Stimulated activated CD4-positive, alpha-beta T cell treated with anti-CD3 and anti-CD28 coated beads, Interleukin-12 subunit alpha, Interleukin-12 subunit beta, amount 100 ng/mL, for 48 hours (primary cell): ENCODE measurements at regions not wholly inside any gene's neighbourhood (a gene's known extent, or its start where the extent isn't known, plus 50 kb on each side); places are given as distances from the start of the nearest gene placed in this dataset.
"Not testable (repeated sequence)": the region's sequence is repeated elsewhere in the genome, so short reads cannot be mapped to it uniquely, and the experiment has no call there.

ENCODE experiments used
- DNase-seq, 3 donors: peaks; one replicate each; pipeline ENCODE4 v3.0.0-alpha.2; 2020; ENCODE audit warnings: low read depth in 2 of 3, low spot score in 1 of 3

DNA sequence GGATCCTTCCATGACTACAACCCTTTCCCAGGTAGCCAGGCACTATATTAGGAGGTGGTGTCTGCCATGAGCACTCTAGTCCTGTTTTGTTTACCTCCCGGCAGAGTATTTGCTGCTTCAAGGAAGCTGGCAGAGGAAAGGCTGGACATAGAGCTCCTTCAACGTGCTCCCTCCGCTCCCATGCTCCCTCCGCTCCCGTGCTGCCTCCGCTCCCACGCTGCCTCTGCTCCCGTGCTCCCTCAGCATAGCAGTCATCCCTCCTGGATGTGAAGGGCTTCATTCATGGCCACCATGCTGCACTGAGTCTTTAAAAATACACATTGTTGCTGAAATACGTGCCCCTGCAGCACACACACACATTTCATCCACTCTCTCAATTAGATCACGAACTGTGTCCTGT, 181.9 kb upstream of the MYT1L start:
- no peak for DNase-seq

DNA sequence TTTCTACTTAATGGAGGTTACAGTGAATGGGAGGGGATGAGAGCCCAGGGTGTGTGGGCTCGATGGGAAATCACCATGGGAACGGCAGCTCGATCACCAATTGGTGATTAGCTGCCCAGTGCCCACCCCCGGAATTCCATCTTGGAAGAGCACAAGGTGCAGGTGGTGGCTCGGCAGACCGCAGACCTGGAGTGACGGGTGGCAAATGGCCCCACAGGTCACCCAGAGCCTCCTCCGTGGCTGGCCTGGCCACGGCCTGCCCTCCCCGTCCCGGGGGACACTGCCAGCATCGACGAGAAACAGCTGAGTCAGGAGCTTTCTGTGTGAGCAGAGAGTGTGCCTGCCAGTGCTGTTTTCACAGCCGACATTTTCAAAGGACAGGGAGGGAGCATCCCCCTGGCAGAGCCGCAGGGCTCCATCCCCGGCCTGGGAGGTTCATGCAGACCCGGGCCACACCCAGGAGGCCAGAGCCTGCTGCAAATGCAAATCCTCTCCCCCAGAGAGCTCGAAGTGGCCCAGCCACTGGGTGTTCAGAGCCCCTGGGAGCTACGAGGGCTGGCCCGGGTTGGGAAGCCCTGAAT, 176.4 kb upstream of the MYT1L start:
- DNase-seq = no peak

DNA sequence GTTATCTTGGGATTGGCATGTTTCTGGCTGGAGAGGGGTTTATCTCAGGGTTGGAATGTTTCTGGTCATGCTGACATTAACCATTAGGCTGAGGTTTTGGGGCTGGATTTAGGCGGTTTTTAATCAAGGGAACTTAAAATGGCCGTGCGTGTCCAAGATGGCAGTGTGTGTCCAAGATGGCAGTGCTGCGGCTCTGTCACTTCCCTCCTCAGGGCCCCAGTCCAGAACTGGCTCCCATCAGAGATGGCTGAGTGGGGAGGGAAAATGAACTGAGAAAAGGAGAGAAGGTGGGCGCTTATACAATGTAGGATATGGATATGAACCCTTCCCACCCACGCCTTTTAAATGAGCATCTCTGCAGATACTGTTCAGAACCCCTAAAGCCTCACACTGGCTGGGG, 175.5 kb upstream of the MYT1L start:
- no peak for DNase-seq

DNA sequence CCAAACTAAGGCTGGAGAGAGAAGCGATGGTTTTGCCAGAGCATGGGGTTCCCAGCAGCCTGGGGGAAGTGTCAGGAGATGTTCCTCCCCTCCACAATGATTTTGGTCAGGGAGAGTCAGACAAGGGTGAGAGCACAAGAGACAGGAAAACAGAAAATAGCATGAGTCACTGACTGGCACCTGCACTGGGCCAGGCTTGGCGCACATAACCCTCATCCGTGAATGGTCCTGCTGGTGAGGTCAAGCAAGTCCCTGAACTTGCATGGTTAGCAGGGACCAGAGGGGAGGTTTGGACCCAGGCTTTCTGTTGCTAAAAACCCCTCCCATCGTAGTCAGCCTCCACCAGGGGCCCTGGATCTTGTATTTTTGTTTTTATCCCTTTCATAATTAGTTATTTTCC, 174.5 kb upstream of the MYT1L start:
- no peak for DNase-seq

DNA sequence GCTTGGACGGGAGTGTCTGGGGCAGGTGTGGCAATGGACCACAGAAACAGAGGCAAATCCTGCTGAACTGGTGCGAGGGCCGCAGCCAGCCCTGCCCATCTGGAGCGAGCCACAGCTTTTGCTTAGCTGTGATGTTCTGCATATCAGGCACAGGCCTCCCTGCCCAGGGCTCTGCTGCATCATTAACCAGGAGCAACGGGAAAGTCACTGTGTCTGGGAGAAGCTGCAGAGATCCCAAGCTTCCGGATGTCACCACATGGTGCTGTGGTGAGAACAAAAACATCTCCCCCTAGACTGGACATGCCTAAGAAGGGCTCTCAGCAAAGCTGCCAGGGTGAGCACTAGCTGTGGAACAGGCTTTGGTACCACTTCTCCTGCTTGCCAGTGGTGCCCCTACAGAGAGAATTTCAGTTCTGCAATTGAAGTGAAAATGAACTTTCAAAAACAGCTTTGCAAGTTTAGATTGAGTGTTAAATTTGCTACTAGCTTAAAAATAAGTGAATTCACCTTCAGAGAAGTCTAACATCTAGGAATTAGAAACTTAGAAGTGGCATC, 172.9 kb upstream of the MYT1L start:
- no peak for DNase-seq

DNA sequence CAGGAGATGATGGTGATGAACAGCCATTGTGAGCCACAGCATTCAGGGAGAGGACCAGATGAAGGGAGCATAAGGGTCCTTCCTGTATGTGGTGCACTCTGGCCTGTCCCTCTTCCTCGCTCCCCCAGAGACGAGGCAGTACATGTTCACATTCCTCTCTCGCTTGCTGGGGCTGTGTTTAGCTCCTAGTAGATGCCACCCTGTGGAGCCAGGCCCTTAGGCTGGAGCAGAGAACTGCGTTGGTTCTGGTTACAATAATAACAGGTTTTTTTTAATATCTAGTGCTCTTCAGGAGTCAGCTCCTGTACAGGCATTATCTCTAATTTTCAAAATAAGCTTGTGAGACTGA, 171.1 kb upstream of the MYT1L start:
- DNase-seq = no peak

DNA sequence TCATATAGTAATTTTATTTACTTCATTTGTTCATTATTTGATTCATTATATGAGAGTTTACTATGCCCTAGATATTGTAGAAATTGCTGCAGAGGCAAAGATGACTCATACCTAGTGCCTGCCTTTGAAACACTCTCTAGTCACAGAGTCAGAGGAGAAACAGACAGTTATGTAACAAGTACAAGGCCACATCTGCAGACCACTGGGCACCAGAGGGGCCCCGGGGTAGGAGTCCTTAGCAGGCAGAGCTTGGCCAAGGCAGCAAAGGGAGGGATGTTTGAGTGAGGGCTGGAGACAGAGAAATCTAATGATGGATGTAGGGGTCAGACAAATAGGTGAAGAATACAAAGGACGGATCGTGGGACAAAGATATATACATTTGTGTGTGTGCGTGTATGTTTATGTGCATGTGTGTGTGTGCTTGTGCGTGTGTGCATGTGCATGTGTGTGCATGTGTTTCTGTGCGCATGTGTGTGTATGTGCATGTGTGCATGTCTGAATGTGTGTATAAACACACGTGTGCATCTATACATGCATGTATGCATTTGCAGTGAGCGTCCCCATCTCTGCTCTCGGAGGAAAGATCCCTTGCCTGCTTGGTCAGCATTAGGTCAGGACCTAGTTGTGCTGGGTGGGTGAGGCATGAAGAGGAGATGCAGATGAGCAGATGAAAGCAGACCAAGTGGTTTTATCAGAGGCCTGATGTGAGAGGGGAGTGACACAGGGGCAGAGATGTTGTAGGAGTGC, 170.6 kb upstream of the MYT1L start:
- no peak for DNase-seq

DNA sequence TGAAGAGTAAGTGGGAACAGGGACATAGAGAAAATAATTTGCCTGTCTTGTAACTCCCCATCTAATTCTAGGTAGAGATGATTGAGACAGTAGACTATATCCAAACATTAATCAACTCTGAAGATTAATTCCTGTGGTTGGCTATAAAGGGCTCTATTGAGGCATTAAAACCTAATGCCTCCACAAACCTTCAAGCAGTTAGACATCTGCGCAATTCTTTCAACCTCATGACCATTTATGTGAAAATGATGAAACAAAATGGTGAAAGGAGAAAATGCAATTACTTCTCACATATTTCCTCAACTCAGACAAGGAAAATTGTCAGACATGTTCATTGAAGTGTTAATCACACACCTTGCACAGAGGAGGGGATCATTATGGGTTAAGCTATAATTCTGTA, 164.5 kb upstream of the MYT1L start:
- DNase-seq = no peak

DNA sequence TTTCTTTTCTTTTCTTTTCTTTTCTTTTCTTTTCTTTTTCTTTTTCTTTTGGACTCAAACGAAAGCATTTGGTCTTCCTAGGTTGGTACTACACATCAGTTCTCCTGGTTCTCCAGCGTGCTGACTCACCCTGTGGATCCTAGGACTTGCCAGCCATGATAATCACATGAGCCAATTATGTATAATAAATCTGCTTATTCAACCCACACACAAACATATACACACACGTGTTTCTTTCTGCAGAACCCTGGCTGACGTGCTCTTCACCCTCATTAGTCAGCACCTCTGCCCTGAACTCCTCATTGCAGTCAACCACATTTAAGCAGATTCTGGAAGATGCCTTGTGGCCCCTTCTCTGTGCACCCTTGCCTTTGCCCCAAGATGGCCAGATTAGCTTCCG, 162.4 kb upstream of the MYT1L start:
- DNase-seq = no peak

DNA sequence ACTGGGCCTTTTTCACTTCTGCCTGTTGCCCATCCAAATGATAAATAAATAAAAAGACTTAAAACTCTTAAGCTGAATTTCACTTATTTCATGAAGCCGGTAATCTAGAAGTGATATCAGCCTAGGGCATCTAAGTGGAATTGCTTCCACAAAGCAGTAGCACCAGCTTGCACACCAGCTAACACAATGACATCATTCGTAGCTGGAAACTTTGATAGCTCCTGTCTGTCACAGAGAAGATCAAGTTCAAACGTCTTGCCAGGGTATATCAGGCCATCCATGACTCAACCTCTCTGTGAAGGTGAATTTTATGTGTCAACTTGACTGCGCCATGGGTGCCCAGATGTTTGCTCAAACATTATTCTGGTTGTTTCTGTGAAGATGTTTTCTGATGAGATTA, 161.7 kb upstream of the MYT1L start:
- no peak for DNase-seq

DNA sequence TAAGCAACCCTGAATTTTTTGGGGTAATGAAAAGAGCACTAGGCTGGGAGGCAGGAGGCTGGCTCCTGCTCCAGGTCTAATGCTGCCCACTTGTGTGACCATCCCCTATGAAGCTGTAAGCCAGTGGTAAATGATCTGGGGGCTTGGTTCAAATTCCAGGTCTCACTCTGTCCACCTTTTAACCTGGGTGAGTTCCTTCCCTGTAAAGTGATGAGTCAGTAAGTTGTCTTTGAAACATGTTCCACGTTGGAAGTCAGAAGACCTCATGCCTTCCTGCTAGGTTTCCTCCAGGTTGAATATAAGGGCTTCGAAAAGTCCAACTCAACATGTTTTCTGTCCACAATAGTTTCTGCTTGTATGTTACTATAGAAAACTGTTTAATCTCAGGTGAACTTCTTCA, 160.9 kb upstream of the MYT1L start:
- no peak for DNase-seq

DNA sequence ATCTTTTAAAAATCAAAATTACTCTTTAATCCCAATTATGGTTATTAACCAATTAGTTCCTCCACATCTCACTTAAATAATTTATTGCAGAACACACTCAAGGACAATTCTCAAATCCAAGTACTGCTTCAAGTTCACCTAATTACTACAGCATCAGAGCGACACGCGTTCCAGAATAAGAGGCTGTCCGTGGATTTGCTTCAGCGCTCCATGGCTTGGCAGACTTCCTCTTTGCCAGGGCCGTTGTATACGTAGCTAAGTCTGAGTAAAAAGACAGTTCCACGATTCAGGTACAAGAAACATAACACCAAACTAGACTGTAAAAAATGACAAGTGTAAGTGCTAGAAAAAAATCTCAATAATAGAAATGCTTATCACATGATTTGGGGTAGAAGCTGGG, 153.2 kb upstream of the MYT1L start:
- DNase-seq = no peak

DNA sequence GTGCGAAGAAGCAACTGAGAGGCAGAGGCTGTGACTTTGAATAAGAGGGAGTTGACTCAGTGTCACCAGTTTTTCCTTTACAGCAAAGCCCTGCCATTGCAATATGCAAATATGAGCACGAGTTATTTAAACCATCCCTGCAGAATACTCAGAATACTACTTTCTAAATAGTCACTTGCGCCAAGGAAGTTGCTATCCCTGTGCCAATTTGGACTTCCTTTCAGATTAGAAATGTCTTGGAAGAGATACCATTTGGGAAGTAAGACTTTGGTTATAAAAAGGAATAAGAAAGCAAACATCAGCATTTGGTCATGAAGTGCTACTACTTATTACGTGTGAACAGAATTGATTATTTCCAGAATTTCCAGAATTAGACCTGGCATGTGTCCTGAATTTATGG, 151.8 kb upstream of the MYT1L start:
- no peak for DNase-seq

DNA sequence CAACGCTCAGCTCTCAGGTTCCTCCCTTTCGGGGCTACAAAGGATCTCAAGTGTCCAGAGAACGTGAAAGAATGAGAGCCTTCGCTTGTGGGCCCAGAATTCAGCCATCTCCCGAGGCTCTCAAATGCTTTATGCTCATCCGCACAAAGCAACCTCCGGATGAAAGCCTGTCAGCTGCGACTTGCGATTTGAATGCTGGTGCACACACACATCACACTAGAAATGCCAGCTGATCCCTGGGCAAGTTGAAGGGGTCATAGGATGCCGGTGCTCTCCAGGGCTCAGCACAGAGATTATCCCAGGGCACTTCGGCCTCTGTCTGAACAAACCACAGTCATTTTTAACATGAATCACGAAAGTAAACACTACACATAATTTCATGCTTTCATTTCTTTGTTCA, 141.8 kb upstream of the MYT1L start:
- DNase-seq = no peak

DNA sequence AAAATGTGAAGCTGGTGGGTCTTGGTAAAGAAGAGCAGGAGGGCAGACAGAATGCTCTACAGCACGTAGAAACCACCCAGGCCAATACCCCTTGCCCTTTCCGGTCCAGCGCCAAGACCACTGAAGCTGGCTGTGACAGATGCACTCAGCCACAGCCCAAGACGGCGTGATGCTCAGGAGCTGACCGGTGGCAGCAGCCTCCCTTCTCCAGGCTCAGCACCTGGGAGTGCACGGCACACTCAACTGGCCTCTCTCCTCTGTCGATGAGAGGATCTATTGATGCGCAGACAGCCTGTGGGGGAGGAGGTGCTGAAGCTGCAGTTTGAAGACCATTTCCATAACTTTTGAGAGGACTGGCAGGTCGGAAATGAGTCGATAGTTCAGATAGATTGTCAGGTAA, 141.0 kb upstream of the MYT1L start:
- no peak for DNase-seq

DNA sequence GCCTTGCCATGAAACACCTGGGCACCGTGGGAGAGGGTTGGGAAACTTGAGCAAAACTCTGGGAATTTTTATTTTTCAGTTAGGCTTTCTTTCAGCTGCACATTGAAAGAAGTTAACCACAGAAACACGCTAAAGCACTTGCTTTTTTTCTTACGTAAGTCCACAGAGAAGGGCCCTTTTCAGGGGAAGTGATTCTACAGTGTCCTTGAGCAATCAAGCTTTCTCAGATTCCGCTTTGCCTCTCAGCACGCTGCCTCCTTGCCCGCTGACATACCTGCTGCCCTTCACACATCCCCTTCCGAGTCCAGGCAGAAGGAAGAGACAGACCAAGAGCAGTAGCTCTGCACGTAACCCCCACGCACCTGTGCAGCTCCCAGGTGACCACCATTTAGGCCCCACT, 135.5 kb upstream of the MYT1L start:
- DNase-seq = no peak

DNA sequence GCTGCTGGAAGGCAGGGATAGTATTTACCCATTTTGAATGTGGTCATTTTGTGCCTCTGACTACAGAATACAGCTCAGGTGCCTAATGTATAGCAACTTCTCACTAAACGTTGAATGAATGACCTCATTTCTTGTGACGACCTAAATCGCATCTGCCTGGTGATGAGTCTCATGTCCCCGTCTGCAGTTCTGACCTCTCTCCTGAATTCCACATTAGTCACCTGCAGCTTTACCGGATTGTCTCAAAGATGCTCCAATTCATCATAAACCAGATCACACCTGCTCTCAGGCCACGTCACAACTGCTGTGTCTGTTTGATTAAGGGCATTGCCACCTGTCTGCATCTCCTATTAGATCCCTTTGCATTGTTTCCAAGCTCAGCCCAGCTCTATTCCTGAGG, 133.6 kb upstream of the MYT1L start:
- no peak for DNase-seq

DNA sequence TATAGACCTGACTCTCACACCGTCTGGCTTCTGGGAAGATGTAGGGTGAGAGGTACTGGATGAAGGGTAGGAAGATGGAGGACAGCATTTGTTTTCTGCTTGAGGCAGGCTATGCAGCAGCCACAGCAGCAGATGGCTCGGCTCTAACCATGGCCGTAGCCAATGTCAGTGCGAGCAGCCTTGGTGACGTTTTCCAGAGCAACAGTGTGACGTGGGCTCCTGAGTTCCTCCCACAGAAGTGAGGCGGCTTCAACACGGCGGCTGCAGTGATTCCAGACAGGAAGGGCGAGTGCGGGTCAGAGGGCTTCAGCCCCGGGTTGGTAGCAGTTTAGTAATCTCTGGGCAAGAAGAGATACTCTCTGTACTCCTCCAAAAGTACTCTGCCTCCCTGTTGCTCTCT, 133.0 kb upstream of the MYT1L start:
- no peak for DNase-seq

DNA sequence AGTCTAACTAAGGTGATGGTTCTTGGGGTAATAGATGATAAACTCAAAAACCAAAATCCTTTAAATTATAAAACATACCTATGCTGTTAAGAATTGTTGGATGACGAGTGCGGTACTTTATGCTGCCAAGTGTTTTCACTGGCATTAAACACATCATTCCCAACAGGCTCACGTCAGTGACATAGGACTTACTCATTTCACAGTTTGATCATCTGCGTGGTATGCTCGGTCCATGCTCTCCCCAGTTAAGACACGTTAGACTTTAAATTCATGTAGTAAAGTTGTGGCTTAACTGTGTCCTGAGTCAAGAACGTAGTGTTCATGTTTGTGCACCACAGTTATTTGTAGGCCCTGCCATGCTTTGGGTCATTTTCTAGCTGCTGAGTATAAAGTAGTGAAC, 125.6 kb upstream of the MYT1L start:
- DNase-seq = no peak

DNA sequence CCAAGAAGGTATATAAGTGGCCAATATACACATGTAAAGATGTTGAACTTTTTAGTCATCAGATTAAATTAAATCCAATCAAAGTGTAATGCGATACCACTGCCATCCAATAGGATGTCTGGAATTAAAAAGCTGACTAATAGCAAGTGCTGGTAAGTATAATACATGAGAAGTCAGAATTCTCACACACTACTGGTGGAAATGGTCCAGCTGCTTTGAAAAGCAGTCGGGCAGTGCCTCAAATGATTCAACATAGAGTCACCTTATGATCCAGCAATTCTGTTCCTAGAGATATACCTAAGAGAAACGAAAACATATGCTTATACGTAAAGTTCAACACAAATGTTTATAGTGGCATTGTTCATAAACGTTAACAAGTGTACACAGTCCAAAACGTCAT, 124.1 kb upstream of the MYT1L start:
- DNase-seq = no peak

DNA sequence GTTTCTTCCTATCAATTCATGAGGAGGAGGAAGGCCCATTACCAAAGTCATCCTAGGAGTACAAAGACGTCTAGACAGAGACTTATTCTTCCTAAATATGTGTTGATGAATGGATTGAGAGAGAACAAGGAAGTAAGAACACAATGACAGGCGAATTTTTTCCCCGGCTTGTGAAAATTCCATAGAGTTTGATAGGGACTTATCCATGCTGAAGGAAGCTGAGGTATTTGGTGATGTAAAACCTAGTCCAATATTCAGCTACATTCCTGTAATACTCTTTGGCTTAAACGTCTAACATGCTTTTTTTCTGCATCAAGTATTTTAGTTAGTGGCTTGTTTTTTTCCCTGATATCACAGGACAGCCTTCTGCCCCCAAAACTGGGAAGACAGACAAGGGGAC, 121.9 kb upstream of the MYT1L start:
- DNase-seq = no peak

DNA sequence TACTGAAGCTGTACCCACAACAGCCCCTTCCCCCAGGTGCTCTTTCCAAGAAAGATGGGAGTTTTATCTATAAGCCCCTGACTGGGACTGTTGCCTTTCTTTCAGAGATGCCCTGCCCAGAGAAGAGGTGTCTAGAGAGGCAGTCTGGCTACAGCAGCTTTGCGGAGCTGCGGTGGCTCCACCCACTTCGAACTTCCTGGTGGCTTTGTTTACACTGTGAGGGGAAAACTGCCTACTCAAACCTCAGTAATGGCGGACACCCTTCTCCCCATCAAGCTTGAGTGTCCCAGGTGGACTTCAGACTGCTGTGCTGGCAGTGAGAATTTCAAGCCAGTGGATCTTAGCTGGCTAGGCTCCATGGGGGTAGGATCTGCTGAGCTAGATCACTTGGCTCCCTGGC, 120.2 kb upstream of the MYT1L start:
- DNase-seq = not testable (repeated sequence)

DNA sequence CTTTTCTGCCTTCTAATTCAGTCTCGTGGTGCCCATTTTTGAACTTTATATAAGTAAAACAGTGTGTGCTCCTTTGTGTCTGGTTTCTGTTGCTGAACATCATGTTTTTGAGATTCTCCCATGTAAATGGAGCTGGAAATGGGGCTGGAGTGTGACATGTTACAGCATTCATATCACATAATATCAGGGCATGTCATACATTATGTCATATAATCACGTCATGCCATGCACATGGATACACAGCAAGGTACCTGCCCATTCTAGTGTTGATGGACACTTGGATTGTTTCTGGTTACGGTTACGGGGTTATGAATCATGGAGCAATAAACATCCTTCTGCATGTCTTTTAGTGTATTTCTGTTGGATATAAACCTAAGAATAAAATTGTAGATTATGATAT, 117.1 kb upstream of the MYT1L start:
- DNase-seq = no peak
